CD14-positive monocyte (primary cell): ENCODE measurements at regions not wholly inside any gene's neighbourhood (a gene's known extent, or its start where the extent isn't known, plus 50 kb on each side); places are given as distances from the start of the nearest gene placed in this dataset.
"Not testable (repeated sequence)": the region's sequence is repeated elsewhere in the genome, so short reads cannot be mapped to it uniquely, and the experiment has no call there.

Experiments
- DNase-seq, 3 donors: peaks; one replicate each; pipeline ENCODE4 v3.0.0-alpha.2; 2011 to 2022
- H2AFZ ChIP-seq: 2 replicates; pipeline ENCODE4 v1.6.0; 2012; ENCODE audit warnings: mild to moderate bottlenecking, low read depth, low read length, inconsistent platforms; ENCODE audit not compliant: insufficient read depth, poor library complexity, severe bottlenecking
- H3K27ac ChIP-seq, 2 donors: 1 replicate in 1 of 2; 2 replicates in 1 of 2; pipeline ENCODE4 v1.5.1; 2012 to 2013; ENCODE audit warnings: low read length in 2 of 2, control low read depth in 1 of 2, inconsistent platforms in 1 of 2, low read depth in 1 of 2, mild to moderate bottlenecking in 1 of 2
- H3K27me3 ChIP-seq, 2 donors: one replicate each; pipeline versions ENCODE4 v1.6.0 to v1.6.1; 2011 to 2013; ENCODE audit warnings: low read length in 2 of 2; ENCODE audit not compliant: control insufficient read depth in 2 of 2, insufficient read depth in 2 of 2
- H3K36me3 ChIP-seq, 2 donors: replicated peaks in 1 of 2; 1 replicate in 1 of 2; 2 replicates in 1 of 2; pipeline versions ENCODE4 v1.5.1 to v1.6.1; 2012 to 2013; ENCODE audit warnings: low read length in 2 of 2, control low read depth in 1 of 2, inconsistent platforms in 1 of 2, mild to moderate bottlenecking in 1 of 2; ENCODE audit not compliant: insufficient read depth in 2 of 2, control insufficient read depth in 1 of 2
- H3K4me1 ChIP-seq, 2 donors: 1 replicate in 1 of 2; 2 replicates in 1 of 2; pipeline versions ENCODE4 v1.5.1 to v1.6.1; 2012 to 2013; ENCODE audit warnings: low read length in 2 of 2, control low read depth in 1 of 2, inconsistent platforms in 1 of 2, mild to moderate bottlenecking in 1 of 2, moderate library complexity in 1 of 2; ENCODE audit not compliant: insufficient read depth in 2 of 2, control insufficient read depth in 1 of 2
- H3K4me2 ChIP-seq: replicated peaks from 2 replicates; pipeline ENCODE3; 2012; ENCODE audit warnings: low read length, moderate library complexity, mild to moderate bottlenecking; ENCODE audit not compliant: poor library complexity, severe bottlenecking; ENCODE audit errors: extremely low read depth
- H3K4me3 ChIP-seq, 3 experiments: fragments of 200-600 bp in 1 of 3; sonication (generic) in 1 of 3; replicated peaks in 1 of 3; 1 replicate in 2 of 3; 2 replicates in 1 of 3; pipeline ENCODE4 v1.5.1; 2011 to 2013; ENCODE audit warnings: low read length in 3 of 3, mild to moderate bottlenecking in 3 of 3, control low read depth in 2 of 3, low read depth in 2 of 3, inconsistent platforms in 1 of 3, moderate library complexity in 1 of 3
- H3K79me2 ChIP-seq: 2 replicates; pipeline ENCODE4 v1.6.0; 2012; ENCODE audit warnings: mild to moderate bottlenecking, control low read depth, inconsistent platforms, low read length, moderate library complexity; ENCODE audit not compliant: insufficient read depth
- H3K9ac ChIP-seq: 2 replicates; pipeline ENCODE4 v1.6.0; 2017; ENCODE audit warnings: low read length, mild to moderate bottlenecking; ENCODE audit not compliant: insufficient read depth, poor library complexity, severe bottlenecking
- H3K9me3 ChIP-seq, 2 donors: replicated peaks in 1 of 2; 1 replicate in 1 of 2; 2 replicates in 1 of 2; pipeline versions ENCODE4 v1.5.1 to v1.6.1; 2012 to 2013; ENCODE audit warnings: low read length in 2 of 2, control low read depth in 1 of 2; ENCODE audit not compliant: control insufficient read depth in 1 of 2, insufficient read depth in 1 of 2
- H4K20me1 ChIP-seq: 2 replicates; pipeline ENCODE4 v1.6.0; 2012; ENCODE audit warnings: mild to moderate bottlenecking, low read length, control low read depth, moderate library complexity; ENCODE audit not compliant: insufficient read depth
- H3K27ac Mint-ChIP-seq, 7 donors: one replicate each; pipeline ENCODE4 v1.8.0; 2020; ENCODE audit warnings: mild to moderate bottlenecking in 7 of 7, mixed read lengths in 7 of 7, moderate library complexity in 6 of 7, inconsistent platforms in 2 of 7
- H3K27me3 Mint-ChIP-seq, 3 donors: one replicate each; pipeline ENCODE4 v1.8.0; 2021 to 2022; ENCODE audit warnings: low read depth in 3 of 3, mild to moderate bottlenecking in 3 of 3, mixed read lengths in 3 of 3, moderate library complexity in 3 of 3, inconsistent platforms in 1 of 3
- H3K36me3 Mint-ChIP-seq, 2 donors: one replicate each; pipeline ENCODE4 v1.8.0; 2020; ENCODE audit warnings: mixed read lengths in 2 of 2, inconsistent platforms in 1 of 2, mild to moderate bottlenecking in 1 of 2
- H3K4me1 Mint-ChIP-seq: one replicate; pipeline ENCODE4 v1.8.0; 2020; ENCODE audit warnings: mild to moderate bottlenecking, mixed read lengths
- H3K4me3 Mint-ChIP-seq, 2 donors: one replicate each; pipeline ENCODE4 v1.8.0; 2020; ENCODE audit warnings: mild to moderate bottlenecking in 2 of 2, mixed read lengths in 2 of 2, moderate library complexity in 1 of 2
- H3K9me3 Mint-ChIP-seq, 7 donors: one replicate each; pipeline ENCODE4 v1.8.0; 2020 to 2022; ENCODE audit warnings: mixed read lengths in 7 of 7, mild to moderate bottlenecking in 6 of 7, moderate library complexity in 6 of 7, inconsistent platforms in 2 of 7
- CTCF ChIP-seq: fragments of 200-600 bp; IDR thresholded peaks from one replicate; pipeline ENCODE4 v1.8.0; 2022; ENCODE audit warnings: antibody characterized with exemption, mild to moderate bottlenecking
- WGBS: methylation state at CpG from one replicate; pipeline ENCODE4 v1.1.5; 2013; ENCODE audit warnings: missing lambda C conversion rate; ENCODE audit not compliant: insufficient coverage; 5-methylcytosine and 5-hydroxymethylcytosine counted together
- intact Hi-C, 2 donors: fragments of 100-400 bp; cut with micrococcal nuclease; formaldehyde crosslinking; loops; one replicate each; pipeline versions ENCODE4 v1.15.0 to v1.15.1; 2023

DNA sequence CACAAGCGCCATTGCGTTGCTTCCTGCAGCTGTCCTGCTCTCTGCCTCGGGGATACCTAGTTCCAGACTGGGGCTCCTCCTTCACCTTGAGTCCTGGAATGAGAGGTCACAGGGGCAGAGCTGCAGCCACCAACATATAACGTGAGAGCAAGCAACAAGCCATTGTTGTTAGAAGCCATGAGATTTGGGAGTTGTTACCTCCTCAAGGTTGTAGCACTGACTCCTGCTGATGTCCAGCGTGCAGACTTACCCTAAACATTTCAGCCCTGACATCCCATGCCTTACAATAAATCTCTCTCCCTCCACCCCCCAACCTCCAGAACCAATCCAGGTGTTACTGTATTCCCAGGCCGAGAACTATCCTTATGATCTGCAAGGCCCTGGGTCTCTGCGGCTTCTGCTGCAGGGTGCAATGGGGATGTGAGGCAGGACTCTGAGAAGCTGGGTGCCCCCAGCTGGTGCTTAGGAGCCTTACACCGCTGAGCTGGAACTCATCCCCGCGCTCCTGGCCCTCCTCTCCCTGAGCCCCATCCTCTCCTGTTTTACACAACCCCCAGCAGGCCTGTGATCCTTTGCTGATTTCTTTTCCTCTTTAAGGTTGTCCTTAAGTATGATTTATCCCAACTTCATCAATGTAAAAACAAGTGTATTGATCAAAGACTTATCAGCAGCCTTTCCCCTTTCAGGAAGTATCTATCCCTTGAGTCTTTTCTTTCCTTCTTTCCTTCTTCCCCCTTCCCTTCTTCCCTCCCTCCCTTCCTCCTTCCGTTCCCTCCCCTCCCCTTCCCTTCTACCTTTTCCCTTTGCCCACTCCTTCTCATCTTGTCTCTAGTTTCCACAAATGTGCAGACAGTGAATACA, 84.2 kb upstream of the ABHD2 start:
- Histone ChIP-seq H3K79me2 (no peaks in the 10 kb centered on the region), H3K36me3 (no peaks in the 10 kb centered on the region), H3K27me3 (no peaks in the 10 kb centered on the region), H3K9me3 (no peaks in the 10 kb centered on the region), H3K27ac (no peak overlapping the region), H3K4me2 (no peak overlapping the region), H2AFZ (no peak overlapping the region), H3K4me3 (no peak overlapping the region), H3K9ac (no peak overlapping the region), H4K20me1 (no peaks in the 10 kb centered on the region), H3K4me1 (no peaks in the 10 kb centered on the region)
- no peak for TF ChIP-seq CTCF
- Mint-ChIP-seq H3K4me3 (no peak overlapping the region), H3K27me3 (peaks cover 0 to 6% (median 0%) of the 10 kb centered on the region in 3 donors), H3K4me1 (peaks cover 5% of the 10 kb centered on the region), H3K27ac (no peak overlapping the region), H3K9me3 (peaks cover 0 to 3% (median 0%) of the 10 kb centered on the region in 7 donors), H3K36me3 (no peaks in the 10 kb centered on the region)
- no peak for DNase-seq
- intact Hi-C loops: no loop called here
- WGBS: 89% methylated on average over 4 of the region's 11 CpGs

DNA sequence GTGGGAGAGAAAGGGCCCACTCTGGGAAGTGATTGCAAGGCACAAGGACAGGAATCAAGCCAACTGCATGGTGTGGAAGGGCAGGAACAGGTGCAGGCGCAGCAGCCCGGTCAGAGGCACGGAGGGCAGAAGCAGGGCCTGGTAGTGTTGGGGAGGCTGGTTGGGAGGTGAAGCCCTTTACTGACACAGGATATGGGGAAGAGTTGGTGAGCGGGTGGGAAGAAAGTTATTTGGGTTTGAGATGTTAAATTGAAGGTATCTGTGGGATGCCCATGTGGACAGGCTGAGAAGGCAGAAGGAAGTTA, 83.6 kb upstream of the ABHD2 start:
- no peak for TF ChIP-seq CTCF
- Mint-ChIP-seq H3K4me3 (no peak overlapping the region), H3K36me3 (no peaks in the 10 kb centered on the region), H3K27me3 (peaks cover 0 to 9% (median 0%) of the 10 kb centered on the region in 3 donors), H3K9me3 (peaks cover 0 to 5% (median 0%) of the 10 kb centered on the region in 7 donors), H3K27ac (no peak overlapping the region), H3K4me1 (peaks cover 5% of the 10 kb centered on the region)
- H3K4me2 ChIP-seq: no peak overlapping the region
- no peaks in the 10 kb centered on the region for H3K27me3 ChIP-seq
- H3K79me2 ChIP-seq: no peaks in the 10 kb centered on the region
- DNase-seq: no peak
- no peaks in the 10 kb centered on the region for H4K20me1 ChIP-seq
- H3K9ac ChIP-seq: no peak overlapping the region
- 98% methylated on average over 4 of the region's 4 CpGs for WGBS
- H3K4me1 ChIP-seq: no peaks in the 10 kb centered on the region
- intact Hi-C loops: no loop called here
- no peak overlapping the region for H3K4me3 ChIP-seq
- no peaks in the 10 kb centered on the region for H3K9me3 ChIP-seq
- H3K36me3 ChIP-seq: no peaks in the 10 kb centered on the region
- no peak overlapping the region for H2AFZ ChIP-seq
- H3K27ac ChIP-seq: no peak overlapping the region

DNA sequence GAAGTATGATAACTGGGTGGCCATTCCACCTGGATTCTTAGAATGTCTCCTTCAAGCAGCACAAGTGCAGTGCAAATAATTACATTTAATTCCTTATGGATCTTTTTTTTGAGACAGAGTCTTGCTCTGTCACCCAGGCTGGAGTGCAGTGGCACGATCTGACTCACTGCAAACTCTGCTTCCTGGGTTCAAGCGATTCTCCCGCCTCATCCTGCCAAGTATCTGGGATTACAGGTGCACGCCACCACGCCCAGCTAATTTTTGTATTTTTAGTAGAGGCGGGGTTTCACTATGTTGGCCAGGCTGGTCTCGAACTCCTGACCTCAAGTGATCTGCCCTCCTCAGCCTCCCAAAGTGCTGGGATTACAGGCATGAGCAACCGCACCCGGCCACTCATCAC, 80.7 kb upstream of the ABHD2 start:
- H3K9me3 ChIP-seq, DNase-seq, H3K79me2 ChIP-seq, H3K36me3 ChIP-seq, intact Hi-C loops, H3K9me3 Mint-ChIP-seq, H3K27ac Mint-ChIP-seq, H3K4me1 Mint-ChIP-seq, H2AFZ ChIP-seq, H4K20me1 ChIP-seq, H3K36me3 Mint-ChIP-seq, H3K27ac ChIP-seq, H3K4me2 ChIP-seq, H3K4me1 ChIP-seq, H3K9ac ChIP-seq, H3K4me3 ChIP-seq, H3K27me3 Mint-ChIP-seq, H3K4me3 Mint-ChIP-seq, H3K27me3 ChIP-seq: not testable (repeated sequence)
- WGBS: 100% methylated on average over 3 of the region's 9 CpGs
